WTC11 (cell line): ENCODE measurements at regions not wholly inside any gene's neighbourhood (a gene's known extent, or its start where the extent isn't known, plus 50 kb on each side); places are given as distances from the start of the nearest gene placed in this dataset.

Experiments used
- ATAC-seq: fragments of 200-7000 bp; cut with Tn5 transposase; 2 replicates; pipeline ENCODE4 v1.10.0; 2021; ENCODE audit warnings: mild to moderate bottlenecking, moderate library complexity
- CTCF ChIA-PET: fragments of 300-600 bp; sonication (Branson Sonifier 250); formaldehyde crosslinking; loops from one replicate; lab custom pipeline; 2021; ENCODE audit warnings: antibody characterized with exemption; lab: Charles Lee
- POLR2A ChIA-PET: fragments of 350-600 bp; sonication (Branson Sonifier 250); formaldehyde crosslinking; loops from one replicate; lab custom pipeline; 2021; ENCODE audit warnings: antibody characterized with exemption; lab: Charles Lee
- DNase-seq: peaks from one replicate; pipeline ENCODE4 v3.0.0; 2021; ENCODE audit warnings: low spot score
- H3K27ac Mint-ChIP-seq: 2 replicates; pipeline ENCODE4 v1.8.0; 2021; ENCODE audit warnings: mixed read lengths
- H3K27me3 Mint-ChIP-seq: 2 replicates; pipeline ENCODE4 v1.8.0; 2021; ENCODE audit warnings: low read depth, mild to moderate bottlenecking, moderate library complexity, mixed read lengths
- H3K36me3 Mint-ChIP-seq: 2 replicates; pipeline ENCODE4 v1.8.0; 2021; ENCODE audit warnings: mixed read lengths
- H3K4me1 Mint-ChIP-seq: 2 replicates; pipeline ENCODE4 v1.8.0; 2022; ENCODE audit warnings: mixed read lengths
- H3K4me3 Mint-ChIP-seq: 2 replicates; pipeline ENCODE4 v1.8.0; 2021; ENCODE audit warnings: mild to moderate bottlenecking, moderate library complexity, mixed read lengths
- H3K9me3 Mint-ChIP-seq: 2 replicates; pipeline ENCODE4 v1.8.0; 2021; ENCODE audit warnings: mixed read lengths
- AFF4 ChIP-seq: sonication (generic); formaldehyde crosslinking; IDR thresholded peaks from 2 replicates; pipeline ENCODE4 v1.8.1; 2023; ENCODE audit warnings: mild to moderate bottlenecking, missing genetic modification reagents, borderline replicate concordance
- ARID4B ChIP-seq: sonication (generic); formaldehyde crosslinking; IDR thresholded peaks from 2 replicates; pipeline ENCODE4 v1.8.0; 2023; ENCODE audit warnings: missing genetic modification reagents, mild to moderate bottlenecking, borderline replicate concordance
- ATF1 ChIP-seq: sonication (generic); formaldehyde crosslinking; IDR thresholded peaks from 2 replicates; pipeline ENCODE4 v1.8.1; 2023; ENCODE audit warnings: mild to moderate bottlenecking, moderate library complexity, missing genetic modification reagents
- ATF2 ChIP-seq: sonication (generic); formaldehyde crosslinking; IDR thresholded peaks from 2 replicates; pipeline ENCODE4 v1.8.1; 2022; ENCODE audit warnings: low read depth, missing genetic modification reagents, borderline replicate concordance
- CBFB ChIP-seq: sonication (generic); formaldehyde crosslinking; IDR thresholded peaks from 2 replicates; pipeline ENCODE4 v1.8.1; 2022; ENCODE audit warnings: mild to moderate bottlenecking, low read depth, missing genetic modification reagents
- CTCF ChIP-seq: fragments of 200-600 bp; IDR thresholded peaks from 2 replicates; pipeline ENCODE4 v1.8.0; 2022; ENCODE audit warnings: antibody characterized with exemption
- JUN ChIP-seq: sonication (generic); formaldehyde crosslinking; IDR thresholded peaks from 2 replicates; pipeline ENCODE4 v1.8.0; 2023; ENCODE audit warnings: mild to moderate bottlenecking, missing genetic modification reagents
- MXD4 ChIP-seq: fragments of 250-450 bp; sonication (Bioruptor Pico); IDR thresholded peaks from 2 replicates; pipeline ENCODE4 v1.8.0; 2021; ENCODE audit warnings: mild to moderate bottlenecking, moderate library complexity, borderline replicate concordance
- OVOL2 ChIP-seq: fragments of 250-450 bp; sonication (Bioruptor Pico); IDR thresholded peaks from 2 replicates; pipeline ENCODE4 v1.9.0; 2021; ENCODE audit warnings: mild to moderate bottlenecking, borderline replicate concordance
- RORB ChIP-seq: fragments of 250-450 bp; sonication (Bioruptor Pico); IDR thresholded peaks from 2 replicates; pipeline ENCODE4 v1.9.0; 2021; ENCODE audit warnings: mild to moderate bottlenecking
- SMAD3 ChIP-seq: sonication (generic); formaldehyde crosslinking; IDR thresholded peaks from 2 replicates; pipeline ENCODE4 v1.8.0; 2022; ENCODE audit warnings: missing genetic modification reagents, mild to moderate bottlenecking, borderline replicate concordance
- SMAD4 ChIP-seq: sonication (generic); formaldehyde crosslinking; IDR thresholded peaks from 2 replicates; pipeline ENCODE4 v1.8.0; 2022; ENCODE audit warnings: mild to moderate bottlenecking, missing genetic modification reagents
- TCF7 ChIP-seq: sonication (generic); formaldehyde crosslinking; IDR thresholded peaks from 2 replicates; pipeline ENCODE4 v1.8.0; 2022; ENCODE audit warnings: mild to moderate bottlenecking, low read depth, missing genetic modification reagents, moderate library complexity
- ZNF138 ChIP-seq: sonication (generic); formaldehyde crosslinking; conservative IDR thresholded peaks from 2 replicates; pipeline ENCODE4 v1.8.1; 2022; ENCODE audit warnings: mild to moderate bottlenecking, moderate library complexity, missing genetic modification reagents

DNA sequence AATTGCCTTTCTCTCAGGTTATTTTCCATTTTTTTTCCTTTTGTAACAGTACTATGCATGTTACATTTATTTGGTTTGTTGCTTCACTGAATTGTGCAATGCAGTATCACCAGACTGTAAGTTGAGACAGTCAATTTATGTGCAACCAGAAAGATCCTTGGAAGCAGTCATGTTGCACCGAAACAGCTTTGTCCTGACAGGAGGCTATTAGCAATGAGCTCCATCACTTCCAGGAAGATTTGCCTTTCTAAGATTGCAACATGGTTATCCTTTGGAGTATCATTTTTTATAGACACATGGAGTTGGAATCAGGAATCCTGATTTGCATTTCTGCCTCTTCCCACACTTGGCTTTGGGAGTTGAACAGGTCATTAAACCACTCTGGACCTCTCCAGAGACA is 84.5 kb upstream of the ST6GALNAC5 start (continued):
- no peak for TF ChIP-seq AFF4

DNA sequence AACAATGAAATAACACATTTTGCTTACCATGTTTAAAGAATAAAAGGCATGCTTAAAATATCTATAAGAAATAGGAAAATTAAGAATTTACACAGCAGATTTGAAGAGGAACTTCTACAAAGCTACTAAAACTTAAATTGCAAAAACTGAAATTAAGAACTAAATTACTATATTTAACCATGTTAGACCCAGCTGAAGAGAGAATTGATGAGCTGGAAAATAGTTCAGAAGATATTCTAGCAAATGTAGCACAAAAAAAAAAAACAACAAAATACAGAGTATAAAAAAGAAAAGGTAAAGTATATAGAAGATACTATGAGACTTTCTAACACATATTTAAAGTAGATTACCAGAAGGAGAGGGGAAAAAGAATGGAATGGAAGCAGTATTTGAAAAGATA is 82.8 kb upstream of the ST6GALNAC5 start:
- TF ChIP-seq ARID4B (CRISPR knock-in tag) = no peak
- TF ChIP-seq ATF2 (CRISPR knock-in tag) = no peak
- peaks cover 17% of the 10 kb centered on the region for H3K4me1 Mint-ChIP-seq
- no peak for DNase-seq

GRCh38 chr1:76786222-76786621 is 81.1 kb upstream of the ST6GALNAC5 start:
- H3K36me3 Mint-ChIP-seq = no peaks in the 10 kb centered on the region
- ATAC-seq (no peak), DNase-seq (no peak)
- no peak overlapping the region for H3K4me3 Mint-ChIP-seq
- CTCF ChIA-PET = no interaction called here
- H3K9me3 Mint-ChIP-seq = peaks cover 17% of the 10 kb centered on the region
- peaks cover 7% of the 10 kb centered on the region for H3K4me1 Mint-ChIP-seq
- H3K27me3 Mint-ChIP-seq = no peaks in the 10 kb centered on the region; the same call in 1 of the 2 replicates
- no peak for TF ChIP-seq MXD4 (CRISPR knock-in tag)
- TF ChIP-seq ATF1 (CRISPR knock-in tag) = no peak
- no peak for TF ChIP-seq CBFB (CRISPR knock-in tag)
- no peak for TF ChIP-seq ATF2 (CRISPR knock-in tag)
- no peak for TF ChIP-seq OVOL2 (CRISPR knock-in tag)
- TF ChIP-seq ZNF138 (CRISPR knock-in tag) = no peak
- TF ChIP-seq, all 79 proteins: peak for 0
- no peak overlapping the region for H3K27ac Mint-ChIP-seq
- POLR2A ChIA-PET = no interaction called here

More for the DNA sequence above, 82.8 kb upstream of the ST6GALNAC5 start:
- Mint-ChIP-seq H3K9me3 (peaks cover 17% of the 10 kb centered on the region), H3K27ac (no peak overlapping the region), H3K36me3 (no peaks in the 10 kb centered on the region), H3K4me3 (no peak overlapping the region), H3K27me3 (no peaks in the 10 kb centered on the region; the same call in 1 of the 2 replicates)
- POLR2A ChIA-PET = no interaction called here
- no peak for ATAC-seq
- CTCF ChIA-PET = no interaction called here

DNA sequence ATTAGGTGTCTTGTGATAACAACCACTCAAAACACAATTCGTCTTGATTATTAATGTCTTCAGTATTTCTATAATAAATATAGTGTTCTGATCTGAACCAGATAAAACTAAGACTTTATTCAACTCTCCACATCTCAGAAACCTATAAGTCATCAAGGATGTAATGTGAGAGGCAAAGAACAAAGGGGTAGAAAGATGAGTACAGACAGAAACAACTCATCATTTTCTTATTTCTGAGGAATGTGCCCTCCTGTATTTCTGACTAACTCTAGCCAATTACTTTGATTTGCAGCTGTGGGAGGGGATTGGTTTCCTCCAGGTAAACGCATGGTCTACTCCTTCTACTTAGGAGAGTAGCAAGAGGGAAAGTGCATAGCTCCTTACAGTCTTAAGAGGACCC is 73.7 kb upstream of the ST6GALNAC5 start:
- Mint-ChIP-seq H3K27me3 (no peaks in the 10 kb centered on the region), H3K9me3 (no peaks in the 10 kb centered on the region), H3K27ac (no peak overlapping the region), H3K36me3 (no peaks in the 10 kb centered on the region), H3K4me3 (no peak overlapping the region), H3K4me1 (no peaks in the 10 kb centered on the region)
- ChIA-PET CTCF (no interaction called here), POLR2A (no interaction called here)
- DNase-seq (no peak), ATAC-seq (no peak)
- no peak for TF ChIP-seq RORB
- TF ChIP-seq SMAD3 (CRISPR knock-in tag) = no peak
- TF ChIP-seq CTCF = no peak
- no peak for TF ChIP-seq TCF7 (CRISPR knock-in tag)
- no peak for TF ChIP-seq SMAD4 (CRISPR knock-in tag)
- no peak for TF ChIP-seq JUN (CRISPR knock-in tag)
